Astrocyte of the spinal cord (primary cell): ENCODE measurements at regions not wholly inside any gene's neighbourhood (a gene's known extent, or its start where the extent isn't known, plus 50 kb on each side); places are given as distances from the start of the nearest gene placed in this dataset.

Experiments
- DNase-seq: peaks from one replicate; pipeline ENCODE4 v3.0.0; 2011; ENCODE audit warnings: low read depth, low spot score
- H3K4me3 ChIP-seq: 2 replicates; pipeline ENCODE4 v1.5.1; 2011; ENCODE audit warnings: low read depth, mild to moderate bottlenecking, low read length, moderate library complexity
- CTCF ChIP-seq: IDR thresholded peaks from 2 replicates; pipeline ENCODE4 v1.5.1; 2012; ENCODE audit warnings: low read depth, mild to moderate bottlenecking, low read length, inconsistent platforms
- in situ Hi-C: cut with HindIII; loops from 2 replicates; pipeline ENCODE4 v1.10.0; 2017; ENCODE audit warnings: low sequenced_read_pairs

- in situ Hi-C loops: no loop called here
- no peak for DNase-seq
- TF ChIP-seq CTCF: no peak
- H3K4me3 ChIP-seq: no peak overlapping the region
Measured at GRCh38 chr10:128884496-128885072, 582.5 kb upstream of the MGMT start.

- no peak for DNase-seq
Measured at GRCh38 chr10:128885573-128886555, 581.2 kb upstream of the MGMT start.

GRCh38 chr10:128887856-128888255 lies 579.2 kb upstream of the MGMT start:
- in situ Hi-C loops: no loop called here

More at GRCh38 chr10:128885573-128886555, 581.2 kb upstream of the MGMT start:
- no peak overlapping the region for H3K4me3 ChIP-seq
- no peak for TF ChIP-seq CTCF
- in situ Hi-C loops: no loop called here

GRCh38 chr10:128892005-128892404 lies 575.0 kb upstream of the MGMT start:
- in situ Hi-C loops: no loop called here

More at GRCh38 chr10:128887856-128888255, 579.2 kb upstream of the MGMT start:
- H3K4me3 ChIP-seq: no peak overlapping the region
- DNase-seq: no peak
- no peak for TF ChIP-seq CTCF

GRCh38 chr10:128894641-128895040 lies 572.4 kb upstream of the MGMT start:
- no peak overlapping the region for H3K4me3 ChIP-seq
- no peak for TF ChIP-seq CTCF
- no peak for DNase-seq
- in situ Hi-C loops: no loop called here

More at GRCh38 chr10:128892005-128892404, 575.0 kb upstream of the MGMT start:
- no peak overlapping the region for H3K4me3 ChIP-seq
- no peak for DNase-seq
- no peak for TF ChIP-seq CTCF

GRCh38 chr10:128895473-128895872 lies 571.6 kb upstream of the MGMT start:
- no peak overlapping the region for H3K4me3 ChIP-seq
- TF ChIP-seq CTCF: no peak
- DNase-seq: no peak
- in situ Hi-C loops: no loop called here
